ENCODE measurements at regions not wholly inside any gene's neighbourhood (a gene's known extent, or its start where the extent isn't known, plus 50 kb on each side); places are given as distances from the start of the nearest gene placed in this dataset.

DNA sequence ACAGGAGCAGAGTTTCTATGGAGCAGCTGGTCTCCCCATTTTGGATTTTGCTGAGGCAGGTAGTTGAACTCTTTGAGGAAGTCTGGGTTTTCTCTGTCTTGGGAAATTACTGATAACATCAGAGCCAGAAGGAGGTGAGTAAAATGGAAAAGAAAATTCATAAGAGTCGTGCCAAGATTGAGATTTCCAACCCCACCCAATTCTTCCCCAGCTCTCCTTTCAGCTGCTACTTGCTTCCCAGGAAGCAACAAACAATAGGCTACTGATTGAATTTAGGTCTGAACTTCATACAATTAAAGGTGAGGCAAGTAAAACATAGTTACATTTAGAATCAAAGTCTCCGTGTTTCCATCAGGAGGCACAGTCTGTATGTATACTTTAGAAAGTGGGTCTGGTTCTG lies 54.6 kb upstream of the EOLA2 start:
- no peak for DNase-seq (ENCODE audit: low read depth)

DNA sequence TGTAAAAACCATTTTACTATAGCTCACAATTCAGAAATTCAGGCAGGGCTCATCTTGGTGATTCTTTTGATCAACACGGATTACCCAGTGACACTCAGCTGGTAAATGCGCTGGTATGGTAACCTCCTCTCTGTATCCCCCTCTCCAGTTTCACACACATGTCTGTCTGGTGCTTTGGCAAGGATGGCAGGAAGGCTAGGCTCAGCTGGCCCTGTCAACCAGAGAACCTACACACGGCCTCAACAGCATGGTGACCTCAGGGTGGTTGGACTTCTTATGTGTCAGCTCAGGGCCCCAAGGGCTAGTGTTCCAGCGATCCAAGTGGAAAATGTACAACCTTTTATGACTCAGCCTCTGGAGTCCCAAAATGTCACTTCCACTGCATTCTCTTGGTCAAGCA lies 55.7 kb upstream of the EOLA2 start:
- peak; percentile 2 for DNase-seq (ENCODE audit: low read depth)

DNA sequence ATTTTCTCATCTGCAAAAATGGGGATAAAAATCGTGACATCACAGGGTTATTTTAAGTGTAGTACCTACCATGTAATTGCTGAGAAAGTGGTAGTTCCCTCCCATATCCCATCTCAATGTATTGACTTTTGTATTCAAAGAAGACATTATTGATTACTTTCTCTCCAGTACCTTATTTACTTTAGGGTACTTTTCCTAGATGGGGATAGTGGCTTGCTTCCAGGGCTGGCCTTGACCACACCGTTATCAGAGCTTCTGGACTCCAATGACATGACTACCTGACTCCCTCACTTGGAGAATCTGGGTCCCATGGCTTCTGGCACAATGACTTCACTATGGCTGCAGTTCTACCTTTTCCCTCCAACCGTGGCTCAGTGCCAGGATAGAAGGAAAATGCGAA lies 58.2 kb upstream of the EOLA2 start:
- no peak for DNase-seq (ENCODE audit: low read depth)

DNA sequence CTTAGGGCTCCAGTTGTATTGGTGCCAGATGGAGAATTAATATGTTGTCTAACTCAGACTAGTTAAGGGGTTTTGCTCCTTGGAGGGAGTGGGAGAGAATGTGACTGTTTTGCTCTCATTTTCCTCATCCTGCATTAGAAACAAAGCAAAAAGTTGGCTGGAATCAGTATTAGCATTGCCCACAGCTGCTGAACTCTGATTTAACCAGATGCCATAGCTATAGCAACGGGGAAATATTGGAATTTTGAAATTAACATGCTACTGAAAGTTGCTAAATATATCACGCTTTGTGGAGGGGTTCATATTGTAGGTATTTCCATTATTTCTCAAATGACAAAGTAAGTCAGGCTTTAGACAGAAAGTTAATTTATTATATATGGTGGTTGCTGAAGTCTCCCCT lies 66.7 kb upstream of the EOLA2 start:
- DNase-seq (ENCODE audit: low read depth), result no peak

DNA sequence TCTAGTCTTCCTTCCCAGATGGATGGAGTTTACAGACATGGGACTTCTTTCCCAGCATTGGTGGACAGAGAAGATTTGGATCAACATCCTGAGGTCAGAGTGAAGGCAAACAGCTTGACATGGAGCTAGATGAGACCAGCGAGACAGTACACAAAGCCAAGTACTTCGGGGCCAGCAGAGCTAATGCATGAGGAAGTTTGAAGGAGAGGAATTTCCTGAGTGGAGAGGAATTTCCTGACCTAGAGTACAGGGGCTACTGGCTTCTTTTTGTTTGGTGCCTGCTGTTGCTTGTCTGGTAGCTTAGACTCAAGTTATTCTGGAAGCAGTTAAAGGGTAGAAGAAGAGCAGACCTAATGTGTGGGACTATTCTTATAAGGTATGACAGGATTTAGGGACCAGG lies 69.1 kb upstream of the EOLA2 start:
- no peak for DNase-seq (ENCODE audit: low read depth)

DNA sequence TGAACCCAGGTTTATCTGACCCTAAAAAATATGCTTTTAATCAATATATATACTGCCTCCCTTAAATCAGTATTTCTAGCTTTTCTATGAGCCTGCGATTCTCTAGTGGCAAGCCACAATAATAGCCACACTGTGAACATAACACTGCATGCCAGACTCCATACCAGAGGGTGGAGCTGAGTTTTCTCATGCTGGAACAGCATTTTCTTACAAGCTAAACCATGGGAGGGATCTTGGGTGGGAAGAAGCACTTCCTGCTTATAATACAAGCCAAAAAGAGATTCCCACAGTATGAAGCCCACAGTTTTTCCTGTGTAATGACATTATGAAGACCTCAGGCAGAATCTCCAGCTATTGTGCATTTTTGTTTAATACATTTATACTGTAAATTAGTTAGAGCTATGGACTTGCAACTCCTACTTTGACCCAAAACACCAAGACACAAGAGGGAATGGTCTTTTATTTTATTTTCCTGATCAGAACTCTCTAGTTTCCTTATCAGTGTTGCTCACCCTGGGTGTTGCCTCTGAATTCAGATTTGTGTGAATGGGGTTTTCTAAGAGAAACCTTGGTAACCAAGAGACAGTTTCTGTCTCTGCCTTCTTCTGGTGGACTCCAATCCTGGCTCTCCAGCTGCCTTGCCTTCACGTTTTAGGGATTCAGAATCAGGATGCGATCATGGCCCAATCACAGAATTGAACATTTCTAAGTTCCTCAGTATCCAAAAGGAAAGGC lies 74.5 kb upstream of the EOLA2 start:
- DNase-seq (ENCODE audit: low read depth), result no peak

DNA sequence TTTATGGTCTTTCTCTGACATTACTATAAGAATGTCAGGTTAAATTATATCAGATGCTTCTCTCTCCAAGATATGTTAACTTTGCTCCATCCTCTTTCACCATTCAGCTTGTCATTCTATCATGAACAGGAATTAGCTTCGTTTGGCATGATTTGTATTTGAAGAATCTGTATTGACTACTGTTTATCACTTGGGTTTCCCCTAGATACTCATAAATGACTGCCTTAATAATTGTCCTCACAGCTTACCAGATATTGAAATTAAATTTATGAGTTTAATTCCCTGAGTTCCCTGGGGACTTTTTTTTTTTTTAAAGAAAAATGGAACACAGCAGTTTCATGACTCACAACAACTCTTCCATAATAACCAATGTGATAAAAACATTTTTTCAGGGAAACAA lies 76.2 kb upstream of the EOLA2 start:
- DNase-seq (ENCODE audit: low read depth), result no peak

DNA sequence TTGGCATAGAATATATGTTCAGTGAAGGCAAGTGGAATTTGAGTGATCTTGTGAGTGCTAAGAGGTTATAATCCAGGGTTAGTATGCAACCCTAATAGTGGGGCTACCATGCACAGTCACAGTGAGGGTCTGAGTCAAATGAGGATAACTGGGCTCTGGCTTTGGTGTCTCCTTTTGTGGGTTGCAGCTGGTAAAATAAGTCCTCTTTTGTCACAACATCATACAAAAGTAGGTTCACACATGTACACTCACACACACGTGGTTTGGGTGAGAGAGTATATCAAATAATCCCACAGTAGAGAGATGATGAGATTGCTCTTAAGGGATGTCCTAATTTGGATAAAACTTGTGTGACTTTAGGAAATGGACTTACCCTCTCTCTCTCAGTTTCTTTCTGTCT lies 79.6 kb upstream of the EOLA2 start:
- DNase-seq (ENCODE audit: low read depth), result no peak

DNA sequence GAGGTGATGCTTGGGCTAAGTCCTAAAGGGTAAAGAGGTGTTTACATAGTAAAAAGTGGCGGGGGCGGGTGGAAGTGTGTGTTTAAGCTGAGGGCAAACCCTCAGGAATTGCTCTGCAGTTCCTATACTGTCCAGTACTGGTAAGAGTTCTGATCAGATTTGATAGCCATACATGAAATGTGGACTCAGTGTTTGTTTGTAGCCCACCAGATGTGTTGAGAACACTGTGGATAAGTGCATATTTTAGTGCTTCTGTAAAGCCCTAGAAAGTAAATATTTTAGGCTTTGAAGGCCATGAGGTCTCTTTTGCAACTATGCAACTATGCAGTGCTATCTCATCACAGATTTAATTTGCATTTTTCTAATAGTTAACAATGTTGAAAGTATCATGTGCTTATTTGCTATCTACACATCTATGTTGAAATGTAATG lies 80.7 kb upstream of the EOLA2 start:
- DNase-seq (ENCODE audit: low read depth), result no peak

DNA sequence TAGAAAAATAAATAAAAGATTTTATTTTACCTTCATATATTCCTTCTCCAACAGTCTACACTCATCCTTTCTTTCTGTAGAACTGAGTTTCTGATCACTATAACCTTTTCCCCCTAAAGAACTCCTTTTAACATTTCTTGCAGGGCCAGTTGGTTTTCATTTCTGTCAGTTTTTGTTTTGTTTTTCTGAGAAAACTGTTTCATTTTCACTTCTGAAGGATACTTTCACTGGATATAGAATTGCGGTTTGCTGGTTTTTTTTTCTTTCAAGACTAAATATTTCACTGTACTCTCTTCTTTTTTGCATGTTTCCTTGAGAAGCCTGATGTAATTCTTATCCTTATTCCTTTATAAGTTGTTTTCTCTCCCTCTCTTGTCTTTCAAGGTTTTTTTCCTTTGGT lies 90.4 kb upstream of the EOLA2 start:
- no peak for DNase-seq (ENCODE audit: low read depth)

DNA sequence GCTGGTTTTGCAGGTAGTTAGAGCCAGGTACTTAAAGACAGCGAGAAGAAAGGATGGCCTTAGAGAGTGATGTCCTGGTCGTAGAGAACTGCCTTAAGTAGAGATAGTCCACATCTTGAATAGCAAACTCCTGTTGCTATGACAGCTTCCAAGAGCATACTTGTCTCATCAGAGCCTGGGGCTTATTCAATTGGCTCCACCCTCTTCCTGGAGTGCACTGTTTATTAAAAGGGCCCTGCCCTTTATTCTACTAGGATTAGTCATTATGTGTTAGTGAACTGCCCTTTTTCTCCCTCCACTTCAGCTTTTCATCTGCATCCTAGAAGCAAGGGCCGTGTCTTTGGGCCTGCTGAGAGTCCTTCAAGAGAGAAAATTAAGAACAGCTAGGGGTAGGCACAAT lies 94.5 kb upstream of the EOLA2 start:
- peak; percentile 33 for DNase-seq (ENCODE audit: low read depth)

DNA sequence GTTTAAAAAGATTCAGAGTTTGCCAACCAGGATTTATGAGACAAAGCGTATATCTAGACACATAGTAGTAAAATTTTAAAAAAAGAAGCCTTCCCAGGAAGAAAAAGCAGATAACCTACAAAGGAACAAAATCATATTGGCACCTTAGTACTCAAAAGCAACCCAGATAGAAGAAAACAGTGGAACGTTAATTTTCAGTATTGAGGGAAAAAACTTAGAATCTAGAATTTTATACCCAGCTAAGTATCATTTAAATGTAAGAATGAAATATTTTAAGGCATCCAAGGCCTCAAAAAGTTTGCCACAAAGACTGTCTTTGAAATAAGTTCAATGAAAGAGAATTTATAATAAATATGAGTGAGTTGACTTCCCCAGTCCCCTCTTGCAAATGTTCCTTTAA lies 96.5 kb upstream of the EOLA2 start:
- no peak for DNase-seq (ENCODE audit: low read depth)

DNA sequence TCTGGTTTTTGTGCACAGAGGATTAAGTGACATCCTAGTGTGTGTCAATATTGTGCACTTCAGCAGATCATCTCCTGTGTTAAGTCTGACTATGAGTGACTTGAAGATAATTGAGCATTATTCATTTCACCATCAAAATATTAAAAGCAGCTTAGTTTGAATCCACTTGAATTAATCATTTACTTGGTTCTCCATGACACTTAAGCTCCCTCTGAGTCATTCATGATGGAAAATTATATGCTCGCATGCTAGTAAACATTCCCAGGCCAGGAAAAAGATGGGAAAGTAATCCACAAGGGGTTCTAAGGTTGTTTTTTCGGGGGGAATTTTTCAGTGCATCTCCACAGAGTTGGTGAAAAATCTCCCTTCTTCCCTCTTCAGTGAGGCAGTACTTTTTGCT lies 97.2 kb upstream of the EOLA2 start:
- DNase-seq (ENCODE audit: low read depth), result peak; percentile 63

DNA sequence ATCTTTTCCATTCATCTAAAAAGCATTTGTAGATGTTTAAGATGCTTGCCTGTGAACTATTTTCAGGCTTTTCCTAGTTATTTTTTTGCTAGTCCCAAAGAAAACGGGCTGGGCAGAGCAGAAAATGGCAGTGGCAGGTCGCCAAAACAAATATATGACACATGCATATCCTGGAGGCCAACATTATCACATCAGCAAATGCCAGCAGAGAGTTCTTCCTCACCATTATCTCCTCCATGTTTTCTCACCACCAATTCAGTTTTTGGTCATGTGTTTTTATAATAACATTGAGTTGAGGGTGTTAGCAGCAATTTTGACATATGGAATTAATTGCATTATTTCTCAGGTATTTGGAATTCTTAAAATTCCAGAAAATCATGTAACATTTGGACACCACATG lies 97.9 kb upstream of the EOLA2 start:
- DNase-seq (ENCODE audit: low read depth), result peak; percentile 81

DNA sequence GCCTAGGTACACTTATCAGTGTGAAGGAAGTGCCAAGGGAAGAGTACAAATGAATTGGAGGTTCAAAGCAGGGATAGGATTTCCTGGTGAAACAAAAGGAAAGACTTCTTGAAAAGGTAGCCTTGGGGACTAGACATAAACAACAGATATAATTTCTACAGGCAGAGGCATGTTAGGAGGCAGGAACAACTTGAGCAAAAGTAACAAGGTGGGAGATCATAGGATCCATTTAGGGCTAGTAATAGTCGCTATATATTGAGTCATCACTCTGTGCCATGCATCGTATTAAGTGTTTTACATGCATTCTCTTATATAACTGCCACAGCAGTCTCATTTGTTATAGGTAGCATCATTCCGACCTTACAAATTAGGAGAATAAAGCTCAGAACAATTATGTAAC lies 98.3 kb upstream of the EOLA2 start:
- no peak for DNase-seq (ENCODE audit: low read depth)

DNA sequence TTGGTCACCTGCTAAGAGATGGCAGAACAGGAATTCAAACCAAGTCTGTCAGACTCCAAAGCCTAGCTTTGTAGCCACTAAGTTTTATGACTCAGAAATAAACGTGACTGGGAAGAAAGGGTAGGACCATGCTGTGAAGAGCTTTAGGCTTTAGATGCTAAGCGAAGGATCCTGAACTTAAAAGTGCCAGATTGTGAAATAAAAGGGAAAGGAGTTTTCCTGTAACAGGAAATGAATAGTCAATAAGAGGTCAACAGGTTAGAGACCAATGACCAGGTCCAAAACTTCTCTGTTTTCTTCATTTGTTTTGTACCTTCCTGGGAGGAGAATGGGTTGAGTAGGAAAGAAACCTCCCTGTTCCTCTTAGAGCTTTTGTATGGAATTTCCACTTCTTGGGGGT lies 98.8 kb upstream of the EOLA2 start:
- peak; percentile 27 for DNase-seq (ENCODE audit: low read depth)

DNA sequence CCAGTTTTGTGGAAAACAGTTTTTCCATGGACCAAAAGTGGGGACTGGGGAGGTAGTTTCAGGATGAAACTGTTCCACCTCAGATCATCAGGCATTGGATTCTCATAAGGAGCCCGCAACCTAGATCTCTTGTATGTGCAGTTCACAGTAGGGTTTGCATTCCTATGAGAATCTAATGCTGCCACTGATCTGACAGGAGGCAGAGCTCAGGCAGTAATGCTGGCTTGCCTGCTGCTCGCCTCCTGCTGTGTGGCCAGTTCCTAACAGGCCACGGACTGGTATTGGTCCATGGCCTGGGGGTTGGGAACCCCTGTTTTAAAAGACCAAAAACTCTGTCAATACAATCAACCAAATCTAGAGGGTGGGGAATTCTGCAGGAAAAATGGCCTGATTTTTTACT lies 100.0 kb upstream of the EOLA2 start:
- DNase-seq (ENCODE audit: low read depth), result peak; percentile 31

DNA sequence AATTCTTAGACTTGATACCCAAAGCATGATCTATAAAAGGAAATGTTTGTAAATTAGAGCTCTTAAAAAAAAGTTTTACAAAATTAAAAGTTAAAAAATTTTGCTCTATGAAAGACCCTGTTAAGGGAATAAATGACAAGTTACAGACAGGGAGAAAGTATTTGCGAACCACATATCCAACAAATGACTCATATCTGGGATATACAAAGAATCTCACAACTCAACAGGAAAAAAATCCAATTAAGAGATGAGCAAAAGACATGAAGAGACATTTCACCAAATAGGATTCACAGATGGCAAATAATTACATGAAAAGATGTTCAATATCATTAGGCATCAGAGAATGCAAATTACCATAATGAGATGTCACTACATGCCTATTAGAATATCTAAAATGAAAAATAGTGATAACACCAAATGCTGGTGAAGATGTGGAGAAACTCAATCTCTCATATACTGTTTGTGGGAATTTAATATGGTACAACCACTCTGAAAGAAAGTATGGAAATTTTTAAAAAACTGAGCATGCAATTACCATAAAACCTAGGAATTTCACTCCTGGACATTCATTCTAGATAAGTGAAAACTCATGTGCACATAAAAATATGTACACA lies 100.8 kb upstream of the EOLA2 start:
- DNase-seq (ENCODE audit: low read depth), result peak; percentile 49

DNA sequence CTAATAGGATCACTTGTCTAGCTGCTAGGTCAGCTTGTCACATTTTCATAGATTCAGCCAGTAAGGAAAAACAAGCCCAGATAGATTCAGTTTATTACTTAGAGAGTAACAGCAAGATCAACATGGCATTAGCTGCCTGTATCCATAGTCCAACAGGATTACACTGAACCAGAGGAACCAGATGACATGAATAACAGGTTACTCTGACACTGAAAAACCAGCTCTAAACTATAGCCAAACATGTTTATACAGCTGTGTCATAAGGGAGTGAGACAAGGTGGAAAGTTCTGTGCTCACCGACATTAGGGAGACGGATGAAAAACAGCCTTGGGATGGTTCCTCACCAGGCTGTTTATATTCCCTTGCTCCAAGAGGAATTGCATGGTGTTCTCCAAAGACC lies 102.9 kb upstream of the EOLA2 start:
- DNase-seq (ENCODE audit: low read depth), result no peak

DNA sequence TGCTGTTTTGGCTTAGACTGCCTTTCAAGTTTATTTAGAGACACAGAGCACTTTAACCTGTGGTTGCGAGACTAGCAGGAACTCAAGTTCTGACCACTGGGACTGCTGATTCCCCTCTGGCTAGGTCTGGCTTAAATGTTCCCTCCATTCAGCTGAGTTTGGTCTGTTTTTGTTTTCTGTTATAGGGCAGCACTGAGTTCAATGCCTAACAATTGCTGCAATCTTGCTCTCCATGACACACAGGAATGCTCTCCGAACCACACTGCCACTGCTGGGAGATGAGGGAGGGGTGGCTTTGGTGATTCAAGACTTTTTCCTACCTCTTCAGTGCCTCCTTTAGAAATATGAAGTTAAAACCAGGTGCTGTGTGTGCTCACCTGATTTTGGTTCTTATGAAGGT lies 106.3 kb upstream of the EOLA2 start:
- peak; percentile 42 for DNase-seq (ENCODE audit: low read depth)

DNA sequence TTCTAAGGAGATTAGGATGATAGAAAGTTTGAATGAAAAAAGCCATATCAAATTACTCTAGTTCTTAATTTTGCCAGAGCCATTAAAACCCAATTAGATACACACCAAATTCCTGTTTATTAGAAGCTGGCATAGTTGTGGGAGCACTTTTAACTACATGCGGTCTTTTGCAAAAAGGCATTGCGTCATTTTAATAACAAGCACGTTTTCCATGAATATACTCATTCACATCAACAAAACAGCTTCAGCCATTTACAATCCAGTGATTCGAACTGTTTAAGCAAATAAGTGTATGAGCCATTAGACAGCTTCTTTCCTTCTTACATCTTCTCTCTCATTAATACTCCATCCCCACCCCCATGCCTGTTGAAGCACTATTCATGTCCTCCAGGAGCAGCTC lies 109.5 kb upstream of the EOLA2 start:
- no peak for DNase-seq (ENCODE audit: low read depth)

DNA sequence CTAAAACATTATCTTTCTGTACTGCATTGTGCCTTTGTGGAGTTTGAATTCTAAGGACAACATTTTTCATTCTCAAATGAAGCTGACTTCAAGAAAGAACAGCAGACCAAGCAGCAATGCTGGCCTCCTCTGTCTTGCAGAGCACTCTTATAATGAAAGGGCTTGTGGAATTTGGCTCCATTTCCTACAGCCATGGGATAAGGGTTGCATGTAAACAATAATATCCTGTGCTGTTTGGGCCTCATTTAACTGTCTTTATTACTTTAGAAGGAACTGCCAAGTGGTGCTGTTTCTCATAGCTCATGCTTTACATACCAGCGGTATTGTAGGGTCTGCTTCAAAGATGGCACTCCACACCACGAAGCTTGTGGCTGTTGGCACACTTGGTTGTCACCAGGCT lies 111.4 kb upstream of the EOLA2 start:
- no peak for DNase-seq (ENCODE audit: low read depth)

DNA sequence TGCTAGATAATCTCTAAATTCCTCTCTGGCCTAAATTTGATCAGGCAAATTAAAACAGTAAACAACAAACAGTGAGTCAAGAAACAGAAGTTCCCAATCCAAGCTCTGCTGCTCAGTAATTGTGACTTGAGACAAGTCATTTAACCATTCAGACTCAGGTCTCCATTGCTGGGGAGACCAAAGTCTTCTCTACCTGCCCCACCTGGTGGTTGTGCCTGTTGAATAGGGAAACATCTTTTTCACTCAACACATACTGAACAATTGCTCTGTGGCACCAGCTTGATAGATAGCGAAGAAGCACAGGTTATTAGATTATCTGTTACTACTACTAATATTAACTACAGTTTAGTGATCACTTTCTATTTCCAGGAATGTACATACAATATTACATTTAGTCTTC lies 112.1 kb upstream of the EOLA2 start:
- DNase-seq (ENCODE audit: low read depth), result no peak

DNA sequence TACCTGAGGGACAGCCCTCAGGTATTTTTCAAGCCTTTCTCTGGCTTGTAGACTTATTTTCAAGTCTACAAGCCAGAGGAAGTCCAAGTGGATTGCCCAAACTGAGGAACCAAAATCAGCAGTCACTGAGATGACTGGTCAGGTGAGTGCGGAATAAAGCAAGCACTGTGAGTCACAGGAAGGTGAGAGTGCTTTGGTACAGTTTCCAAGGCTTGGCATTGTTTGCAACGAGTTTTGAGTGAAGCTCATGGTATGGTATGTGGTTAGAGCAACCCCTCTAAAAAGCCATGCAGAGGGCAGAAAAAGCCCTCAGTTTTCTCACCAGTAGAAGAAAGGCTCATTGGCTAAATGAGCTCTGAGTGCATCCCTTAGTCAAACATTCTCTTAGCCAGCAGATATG lies 112.8 kb upstream of the EOLA2 start:
- DNase-seq (ENCODE audit: low read depth), result no peak

Measured in LHCN-M2 (cell line).